ENCODE measurements at regions not wholly inside any gene's neighbourhood (a gene's known extent, or its start where the extent isn't known, plus 50 kb on each side); places are given as distances from the start of the nearest gene placed in this dataset.

DNA sequence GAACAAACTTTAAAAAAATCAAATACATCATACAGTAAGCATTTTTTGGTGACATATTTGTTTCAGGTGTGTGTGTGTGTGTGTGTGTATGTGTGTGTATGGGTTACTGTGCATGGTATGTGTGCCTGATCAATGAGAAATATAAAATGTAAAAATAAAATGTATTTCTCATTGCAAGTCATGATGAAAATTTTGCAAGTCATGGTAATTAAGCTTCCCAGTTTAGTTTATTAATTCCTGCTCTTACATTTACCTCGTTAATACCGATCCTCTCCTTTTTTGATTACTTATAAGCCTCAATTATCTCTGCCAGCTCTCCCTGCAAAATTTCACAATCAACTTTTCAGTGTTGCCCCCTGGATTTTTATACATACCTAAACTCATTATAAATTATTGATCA lies 114.6 kb upstream of the ADGRL3 start:
- POLR2A ChIA-PET: no interaction called here
- CTCF ChIA-PET (ENCODE audit: low intra/inter-chr PET ratio, low total read pairs): no interaction called here

DNA sequence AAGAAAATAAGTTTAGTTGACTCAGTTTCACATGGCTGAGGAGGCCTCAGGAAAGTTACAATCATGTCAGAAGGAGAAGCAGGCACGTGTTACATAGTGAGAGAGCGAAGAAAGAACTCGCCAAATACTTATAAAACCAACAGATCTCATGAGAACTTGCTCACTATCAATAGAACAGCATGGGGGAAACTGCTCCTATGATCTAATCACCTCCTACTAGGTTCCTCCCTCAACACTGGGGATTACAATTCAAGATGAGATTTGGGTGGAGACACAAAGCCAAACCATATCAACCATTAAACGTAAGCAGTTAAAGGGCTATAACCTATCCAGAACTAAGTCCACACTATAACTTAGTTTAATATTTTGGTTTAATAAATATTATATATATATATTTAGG lies 113.8 kb upstream of the ADGRL3 start:
- BruUV-seq (replicated peaks): no TSS peak
- 14% methylated on average over 4 of the region's 4 CpGs for WGBS (ENCODE audit: low lambda C conversion rate)
- no peaks in the 10 kb centered on the region for H3K27me3 ChIP-seq (ENCODE audit: control insufficient read depth in 1 of 2, insufficient read depth in 2 of 2, low read length in 2 of 2)
- ATAC-seq: no peak
- no peaks in the 10 kb centered on the region for H3K9me3 ChIP-seq (ENCODE audit: low read length)
- no peaks in the 10 kb centered on the region for H3K36me3 ChIP-seq (replicated peaks in 1 of 2; ENCODE audit: control insufficient read depth in 1 of 2, insufficient read depth in 2 of 2, low read length in 2 of 2)
- H3K27ac ChIP-seq (ENCODE audit: extremely low read length, insufficient read depth, low read length): no peak overlapping the region
- no peak overlapping the region for H2AFZ ChIP-seq (ENCODE audit: low read length)
- no peak for FAIRE-seq
- ChIA-PET CTCF (ENCODE audit: low intra/inter-chr PET ratio, low total read pairs) (no interaction called here), POLR2A (no interaction called here)
- H3K9ac ChIP-seq (ENCODE audit: insufficient read depth, low read depth, low read length): no peak overlapping the region
- H3K4me2 ChIP-seq (ENCODE audit: low read depth, low read length): no peak overlapping the region
- intact Hi-C loops (cut with micrococcal nuclease; ENCODE audit: unreplicated experiment) (no loop called here), in situ Hi-C loops (cut with HindIII; ENCODE audit: extremely low pct_ligation_motif_present, low pct_unique_long_range_greater_than_20kb) (no loop called here)
- no peaks in the 10 kb centered on the region for H3K4me1 ChIP-seq (ENCODE audit: insufficient read depth, low read length)
- TF ChIP-seq RARG (CRISPR knock-in tag; IDR thresholded peaks at IDR 0.05; ENCODE audit: low read depth) (no peak), ZNF746 (CRISPR knock-in tag; IDR thresholded peaks at IDR 0.05) (no peak), EZH2 (conservative IDR thresholded peaks at IDR 0.05; ENCODE audit: low read depth, low read length) (no peak), SMAD9 (CRISPR knock-in tag; IDR thresholded peaks at IDR 0.05) (no peak), ZNF331 (CRISPR knock-in tag; IDR thresholded peaks at IDR 0.05) (no peak)
- TF ChIP-seq, protein P1, sequence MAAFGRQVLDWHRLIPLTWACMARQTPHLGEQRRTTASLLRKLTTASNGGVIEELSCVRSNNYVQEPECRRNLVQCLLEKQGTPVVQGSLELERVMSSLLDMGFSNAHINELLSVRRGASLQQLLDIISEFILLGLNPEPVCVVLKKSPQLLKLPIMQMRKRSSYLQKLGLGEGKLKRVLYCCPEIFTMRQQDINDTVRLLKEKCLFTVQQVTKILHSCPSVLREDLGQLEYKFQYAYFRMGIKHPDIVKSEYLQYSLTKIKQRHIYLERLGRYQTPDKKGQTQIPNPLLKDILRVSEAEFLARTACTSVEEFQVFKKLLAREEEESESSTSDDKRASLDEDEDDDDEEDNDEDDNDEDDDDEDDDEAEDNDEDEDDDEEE (CRISPR knock-in tag; IDR thresholded peaks at IDR 0.05): no peak
- TF ChIP-seq, protein P2, sequence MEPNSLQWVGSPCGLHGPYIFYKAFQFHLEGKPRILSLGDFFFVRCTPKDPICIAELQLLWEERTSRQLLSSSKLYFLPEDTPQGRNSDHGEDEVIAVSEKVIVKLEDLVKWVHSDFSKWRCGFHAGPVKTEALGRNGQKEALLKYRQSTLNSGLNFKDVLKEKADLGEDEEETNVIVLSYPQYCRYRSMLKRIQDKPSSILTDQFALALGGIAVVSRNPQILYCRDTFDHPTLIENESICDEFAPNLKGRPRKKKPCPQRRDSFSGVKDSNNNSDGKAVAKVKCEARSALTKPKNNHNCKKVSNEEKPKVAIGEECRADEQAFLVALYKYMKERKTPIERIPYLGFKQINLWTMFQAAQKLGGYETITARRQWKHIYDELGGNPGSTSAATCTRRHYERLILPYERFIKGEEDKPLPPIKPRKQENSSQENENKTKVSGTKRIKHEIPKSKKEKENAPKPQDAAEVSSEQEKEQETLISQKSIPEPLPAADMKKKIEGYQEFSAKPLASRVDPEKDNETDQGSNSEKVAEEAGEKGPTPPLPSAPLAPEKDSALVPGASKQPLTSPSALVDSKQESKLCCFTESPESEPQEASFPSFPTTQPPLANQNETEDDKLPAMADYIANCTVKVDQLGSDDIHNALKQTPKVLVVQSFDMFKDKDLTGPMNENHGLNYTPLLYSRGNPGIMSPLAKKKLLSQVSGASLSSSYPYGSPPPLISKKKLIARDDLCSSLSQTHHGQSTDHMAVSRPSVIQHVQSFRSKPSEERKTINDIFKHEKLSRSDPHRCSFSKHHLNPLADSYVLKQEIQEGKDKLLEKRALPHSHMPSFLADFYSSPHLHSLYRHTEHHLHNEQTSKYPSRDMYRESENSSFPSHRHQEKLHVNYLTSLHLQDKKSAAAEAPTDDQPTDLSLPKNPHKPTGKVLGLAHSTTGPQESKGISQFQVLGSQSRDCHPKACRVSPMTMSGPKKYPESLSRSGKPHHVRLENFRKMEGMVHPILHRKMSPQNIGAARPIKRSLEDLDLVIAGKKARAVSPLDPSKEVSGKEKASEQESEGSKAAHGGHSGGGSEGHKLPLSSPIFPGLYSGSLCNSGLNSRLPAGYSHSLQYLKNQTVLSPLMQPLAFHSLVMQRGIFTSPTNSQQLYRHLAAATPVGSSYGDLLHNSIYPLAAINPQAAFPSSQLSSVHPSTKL (CRISPR knock-in tag; IDR thresholded peaks at IDR 0.05): no peak
- TF ChIP-seq, protein P3, sequence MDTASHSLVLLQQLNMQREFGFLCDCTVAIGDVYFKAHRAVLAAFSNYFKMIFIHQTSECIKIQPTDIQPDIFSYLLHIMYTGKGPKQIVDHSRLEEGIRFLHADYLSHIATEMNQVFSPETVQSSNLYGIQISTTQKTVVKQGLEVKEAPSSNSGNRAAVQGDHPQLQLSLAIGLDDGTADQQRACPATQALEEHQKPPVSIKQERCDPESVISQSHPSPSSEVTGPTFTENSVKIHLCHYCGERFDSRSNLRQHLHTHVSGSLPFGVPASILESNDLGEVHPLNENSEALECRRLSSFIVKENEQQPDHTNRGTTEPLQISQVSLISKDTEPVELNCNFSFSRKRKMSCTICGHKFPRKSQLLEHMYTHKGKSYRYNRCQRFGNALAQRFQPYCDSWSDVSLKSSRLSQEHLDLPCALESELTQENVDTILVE (CRISPR knock-in tag; IDR thresholded peaks at IDR 0.05): no peak
- H4K20me1 ChIP-seq (ENCODE audit: insufficient read depth, low read length): no peaks in the 10 kb centered on the region
- no peak overlapping the region for H3K4me3 ChIP-seq (replicated peaks in 1 of 3; ENCODE audit: insufficient read depth in 1 of 3, low read depth in 2 of 3, low read length in 3 of 3)
- no peaks in the 10 kb centered on the region for H3K79me2 ChIP-seq (ENCODE audit: insufficient read depth, low read length)
- DNase-seq (ENCODE audit: low spot score): no peak

More for the DNA sequence above, 114.6 kb upstream of the ADGRL3 start:
- Histone ChIP-seq H3K4me1 (ENCODE audit: insufficient read depth, low read length) (no peaks in the 10 kb centered on the region), H3K27ac (ENCODE audit: extremely low read length, insufficient read depth, low read length) (no peak overlapping the region), H2AFZ (ENCODE audit: low read length) (no peak overlapping the region), H3K36me3 (replicated peaks in 1 of 2; ENCODE audit: control insufficient read depth in 1 of 2, insufficient read depth in 2 of 2, low read length in 2 of 2) (no peaks in the 10 kb centered on the region), H3K9ac (ENCODE audit: insufficient read depth, low read depth, low read length) (no peak overlapping the region), H4K20me1 (ENCODE audit: insufficient read depth, low read length) (no peaks in the 10 kb centered on the region), H3K9me3 (ENCODE audit: low read length) (no peaks in the 10 kb centered on the region), H3K4me3 (replicated peaks in 1 of 3; ENCODE audit: insufficient read depth in 1 of 3, low read depth in 2 of 3, low read length in 3 of 3) (no peak overlapping the region), H3K4me2 (ENCODE audit: low read depth, low read length) (no peak overlapping the region), H3K27me3 (ENCODE audit: control insufficient read depth in 1 of 2, insufficient read depth in 2 of 2, low read length in 2 of 2) (no peaks in the 10 kb centered on the region), H3K79me2 (ENCODE audit: insufficient read depth, low read length) (no peaks in the 10 kb centered on the region)
- in situ Hi-C loops (cut with HindIII; ENCODE audit: extremely low pct_ligation_motif_present, low pct_unique_long_range_greater_than_20kb): no loop called here
- no peak for TF ChIP-seq NRL (CRISPR knock-in tag; IDR thresholded peaks at IDR 0.05; ENCODE audit: borderline replicate concordance)
- peak; percentile 82 for TF ChIP-seq NFE2L2 (IDR thresholded peaks at IDR 0.05; ENCODE audit: low read length)
- no peak for TF ChIP-seq HNRNPUL1 (IDR thresholded peaks at IDR 0.05; ENCODE audit: low read depth, low read length)
- TF ChIP-seq, protein P4, sequence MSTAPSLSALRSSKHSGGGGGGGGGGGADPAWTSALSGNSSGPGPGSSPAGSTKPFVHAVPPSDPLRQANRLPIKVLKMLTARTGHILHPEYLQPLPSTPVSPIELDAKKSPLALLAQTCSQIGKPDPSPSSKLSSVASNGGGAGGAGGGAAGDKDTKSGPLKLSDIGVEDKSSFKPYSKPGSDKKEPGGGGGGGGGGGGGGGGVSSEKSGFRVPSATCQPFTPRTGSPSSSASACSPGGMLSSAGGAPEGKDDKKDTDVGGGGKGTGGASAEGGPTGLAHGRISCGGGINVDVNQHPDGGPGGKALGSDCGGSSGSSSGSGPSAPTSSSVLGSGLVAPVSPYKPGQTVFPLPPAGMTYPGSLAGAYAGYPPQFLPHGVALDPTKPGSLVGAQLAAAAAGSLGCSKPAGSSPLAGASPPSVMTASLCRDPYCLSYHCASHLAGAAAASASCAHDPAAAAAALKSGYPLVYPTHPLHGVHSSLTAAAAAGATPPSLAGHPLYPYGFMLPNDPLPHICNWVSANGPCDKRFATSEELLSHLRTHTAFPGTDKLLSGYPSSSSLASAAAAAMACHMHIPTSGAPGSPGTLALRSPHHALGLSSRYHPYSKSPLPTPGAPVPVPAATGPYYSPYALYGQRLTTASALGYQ (CRISPR knock-in tag; IDR thresholded peaks at IDR 0.05): no peak
- BruUV-seq (replicated peaks): no TSS peak
- no peak for FAIRE-seq
- no peak for DNase-seq (ENCODE audit: low spot score)
- 4% methylated on average over 2 of the region's 2 CpGs for WGBS (ENCODE audit: low lambda C conversion rate)
- intact Hi-C loops (cut with micrococcal nuclease; ENCODE audit: unreplicated experiment): no loop called here
- ATAC-seq: no peak
